GM18870 (cell line): ENCODE measurements at regions not wholly inside any gene's neighbourhood (a gene's known extent, or its start where the extent isn't known, plus 50 kb on each side); places are given as distances from the start of the nearest gene placed in this dataset.

Source experiments
- ATAC-seq: cut with Tn5 transposase; IDR thresholded peaks from one replicate; pipeline ENCODE4 v1.9.1; 2021; ENCODE audit warnings: moderate library complexity; ENCODE audit not compliant: unreplicated experiment

DNA sequence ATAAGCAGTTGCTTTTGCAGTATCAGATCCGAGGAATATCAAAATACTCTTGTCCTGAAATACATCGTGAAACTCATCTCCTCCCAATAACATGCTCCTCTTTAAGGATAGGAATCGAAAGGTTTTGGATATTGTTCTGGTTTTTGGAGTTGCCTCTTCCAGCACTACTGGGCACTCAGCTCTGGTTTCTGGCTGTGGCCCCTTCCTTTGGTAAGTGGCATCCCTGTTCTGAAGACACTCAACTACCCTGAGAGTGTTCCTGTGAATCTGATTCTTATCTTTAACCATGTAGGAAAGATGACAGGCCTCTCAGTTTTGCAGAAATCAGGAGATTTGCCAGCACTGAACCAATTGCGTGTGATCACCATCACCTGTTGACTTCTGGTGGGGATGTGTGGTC lies 327.5 kb upstream of the TBL1XR1 start:
- no peak for ATAC-seq

- no peak for ATAC-seq
Measured at GRCh38 chr3:177525414-177525813, 328.1 kb upstream of the TBL1XR1 start.

DNA sequence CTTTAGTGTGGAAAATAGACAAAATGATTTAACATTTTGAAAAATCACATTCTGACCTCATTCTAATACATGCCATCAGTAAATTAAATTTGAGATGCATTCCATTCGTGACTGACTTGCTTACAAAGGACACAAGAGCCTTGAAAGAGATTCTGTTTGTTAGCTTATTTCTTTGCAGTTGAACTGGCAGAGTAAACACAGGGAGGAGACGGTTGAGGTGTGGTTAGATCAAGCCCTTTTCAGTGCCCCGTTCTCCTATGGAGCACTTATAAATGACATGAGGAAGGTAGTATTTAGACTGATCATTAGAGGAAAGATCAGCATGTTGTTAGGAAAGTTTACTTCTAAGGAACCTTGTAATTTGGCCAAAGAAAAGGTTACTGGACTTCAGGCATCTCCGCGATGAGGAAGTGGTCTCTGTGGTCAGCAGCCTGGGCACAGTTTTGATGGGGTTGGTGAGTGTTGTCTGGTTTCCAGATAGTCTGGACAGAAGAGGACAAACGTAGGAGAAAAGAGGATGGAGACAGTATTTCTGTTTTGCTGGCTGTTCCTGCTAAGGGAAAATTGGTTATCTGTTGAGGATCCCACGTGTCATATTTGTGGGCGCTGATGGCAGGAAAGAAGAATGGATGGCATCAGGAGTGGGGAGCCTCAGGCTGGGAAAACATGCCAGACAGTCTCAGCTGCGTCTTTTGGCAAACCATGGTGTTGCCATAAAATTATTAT lies 328.9 kb upstream of the TBL1XR1 start:
- ATAC-seq: no peak

GRCh38 chr3:177527182-177527581 lies 329.9 kb upstream of the TBL1XR1 start:
- no peak for ATAC-seq

DNA sequence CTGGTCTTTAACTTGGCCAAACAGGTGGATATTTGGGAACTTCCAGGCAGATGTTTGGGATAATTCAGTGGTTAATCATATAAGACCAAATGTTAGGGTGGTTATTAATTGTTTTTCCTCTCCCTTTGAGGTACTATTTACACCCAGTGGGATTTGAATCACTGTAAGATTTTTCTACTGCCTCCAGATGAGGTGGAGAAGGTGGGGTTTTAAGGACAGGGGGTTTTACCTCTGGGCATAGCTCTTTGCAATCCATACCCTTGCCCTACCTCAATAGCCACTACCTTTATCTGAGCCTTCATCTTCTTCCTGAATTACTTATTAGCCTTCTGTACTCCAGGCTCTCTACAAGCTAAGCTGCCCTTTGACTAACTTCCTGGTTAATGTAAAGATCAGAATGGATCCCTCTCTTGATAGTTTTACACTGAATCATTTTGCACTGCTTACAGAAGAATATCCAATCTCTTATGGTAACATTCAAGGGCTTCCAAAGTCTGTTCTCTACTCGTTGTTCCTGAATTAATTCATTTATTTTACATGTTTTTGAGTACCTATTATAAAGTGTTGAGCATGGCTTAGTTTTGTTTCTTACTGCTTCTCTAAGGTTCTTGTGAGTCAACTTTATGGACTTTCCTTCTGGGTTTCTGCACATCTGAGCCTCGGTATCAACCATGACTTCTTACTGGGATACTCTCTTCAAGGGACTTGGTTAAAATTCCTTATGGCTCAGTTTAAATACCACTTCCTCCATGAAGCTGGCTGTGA lies 331.2 kb upstream of the TBL1XR1 start:
- no peak for ATAC-seq

- no peak for ATAC-seq
Measured at GRCh38 chr3:177529071-177529550, 331.8 kb upstream of the TBL1XR1 start.

DNA sequence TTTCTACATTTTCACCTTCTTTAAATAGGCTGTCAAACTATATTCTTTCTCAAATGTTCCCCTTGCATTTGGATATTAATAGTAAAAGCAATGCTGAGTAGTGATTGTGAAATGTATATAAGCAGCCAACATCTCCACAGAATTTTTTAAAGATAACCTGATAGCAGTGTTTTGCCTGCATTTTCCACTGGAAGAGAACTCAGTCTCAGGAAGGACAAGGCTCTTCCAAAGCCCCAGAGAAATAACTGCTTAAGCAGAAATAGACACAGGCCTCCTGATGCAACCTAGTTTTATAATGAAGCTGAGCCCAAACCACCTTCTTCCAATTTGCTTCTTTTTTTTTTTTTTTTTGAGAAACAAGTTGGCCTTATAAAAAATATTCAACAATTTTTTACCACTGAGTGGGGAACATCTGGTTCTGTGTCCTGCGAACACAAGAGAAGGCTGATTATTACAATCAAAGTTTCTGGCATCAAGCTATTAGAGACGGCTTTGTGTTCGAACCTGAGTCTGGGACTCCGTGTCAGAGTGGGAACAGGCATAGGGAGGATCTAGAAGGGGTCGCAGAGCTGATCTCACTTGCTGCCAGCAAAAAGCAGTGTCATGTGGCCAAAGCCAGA lies 332.5 kb upstream of the TBL1XR1 start:
- ATAC-seq: no peak

DNA sequence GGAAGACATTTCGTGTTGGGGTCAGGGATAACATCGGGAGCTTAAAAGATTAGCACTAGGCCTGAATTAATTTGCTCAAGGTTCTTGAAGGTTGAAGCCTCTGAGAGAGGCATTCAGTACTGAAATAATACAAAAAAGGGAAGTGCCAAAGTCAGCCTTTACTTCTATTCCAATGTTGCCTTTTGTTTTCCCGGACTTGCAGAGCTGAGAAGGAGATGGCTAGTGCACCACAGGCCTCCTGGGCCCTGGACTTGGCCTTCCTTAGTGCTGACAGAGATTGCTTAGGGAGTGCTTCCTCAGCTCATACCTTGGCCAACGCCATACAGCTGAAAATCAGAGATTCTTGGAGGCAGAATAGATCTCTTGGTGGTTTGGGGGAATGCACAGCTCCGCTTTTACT lies 333.6 kb upstream of the TBL1XR1 start:
- ATAC-seq: no peak

DNA sequence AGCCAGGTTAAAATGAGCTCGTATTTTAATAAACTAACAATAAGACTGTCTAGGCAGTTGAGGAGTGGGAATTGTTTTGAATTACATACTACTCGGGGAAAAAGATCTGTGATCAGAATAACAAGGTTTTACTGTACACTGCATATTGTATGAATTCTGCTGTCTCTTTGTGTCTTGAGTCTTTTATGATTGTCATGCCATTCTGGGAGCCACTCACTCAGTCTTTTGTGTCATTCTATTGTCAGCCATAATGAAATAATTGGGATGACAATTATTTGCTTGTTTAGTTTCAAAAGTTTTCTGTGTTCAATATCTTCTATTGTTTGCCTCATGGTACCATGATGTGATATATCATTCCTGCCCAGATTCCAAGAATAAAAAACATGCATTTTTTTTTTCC lies 339.6 kb upstream of the TBL1XR1 start:
- no peak for ATAC-seq

DNA sequence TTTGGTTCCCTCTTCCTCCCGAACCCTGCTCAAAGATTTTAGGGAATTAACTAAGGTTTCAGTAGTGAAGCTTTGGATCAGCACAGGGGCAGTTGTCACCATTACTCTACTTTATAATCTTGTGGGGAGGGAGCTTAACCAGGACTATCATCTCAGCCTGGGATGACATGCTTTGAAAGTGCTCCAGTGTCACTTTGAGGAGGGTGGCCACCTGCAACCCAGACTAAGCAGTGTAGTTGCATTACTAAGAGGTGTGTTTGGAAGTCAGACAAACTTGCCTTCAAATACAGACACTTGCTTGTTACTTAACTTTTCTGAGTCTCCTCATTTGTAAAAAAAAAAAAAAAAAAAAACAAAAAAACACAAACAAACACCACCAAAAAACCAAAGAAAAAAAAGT lies 340.3 kb upstream of the TBL1XR1 start:
- no peak for ATAC-seq

- no peak for ATAC-seq
Measured at GRCh38 chr3:177538048-177538749, 340.9 kb upstream of the TBL1XR1 start.

GRCh38 chr3:177538750-177539730 lies 341.8 kb upstream of the TBL1XR1 start:
- peak; percentile 96 for ATAC-seq

- no peak for ATAC-seq
Measured at GRCh38 chr3:177541541-177541940, 344.3 kb upstream of the TBL1XR1 start.

DNA sequence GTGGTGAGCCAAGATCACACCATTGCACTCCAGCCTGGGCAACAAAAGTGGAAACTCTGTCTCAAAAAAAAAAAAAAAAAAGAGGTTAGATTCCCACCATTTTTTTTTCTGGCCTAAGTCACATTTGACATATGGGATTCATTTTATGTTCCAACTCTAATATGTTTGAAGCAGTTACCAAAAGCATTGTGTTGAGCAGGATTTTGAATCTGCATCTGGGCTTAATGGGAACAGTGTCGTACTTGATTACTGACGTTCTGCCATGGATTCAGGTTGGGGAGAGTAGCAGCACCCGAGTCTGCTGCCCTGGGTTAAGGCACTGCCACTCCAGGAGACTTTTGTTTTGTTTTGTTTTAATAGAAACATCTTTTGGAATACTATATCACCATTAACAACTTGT lies 348.7 kb upstream of the TBL1XR1 start:
- no peak for ATAC-seq

- ATAC-seq: no peak
Measured at GRCh38 chr3:177547711-177548350, 350.5 kb upstream of the TBL1XR1 start.

- no peak for ATAC-seq
Measured at GRCh38 chr3:177550667-177551066, 353.4 kb upstream of the TBL1XR1 start.

- no peak for ATAC-seq
Measured at GRCh38 chr3:177551431-177551836, 354.2 kb upstream of the TBL1XR1 start.

DNA sequence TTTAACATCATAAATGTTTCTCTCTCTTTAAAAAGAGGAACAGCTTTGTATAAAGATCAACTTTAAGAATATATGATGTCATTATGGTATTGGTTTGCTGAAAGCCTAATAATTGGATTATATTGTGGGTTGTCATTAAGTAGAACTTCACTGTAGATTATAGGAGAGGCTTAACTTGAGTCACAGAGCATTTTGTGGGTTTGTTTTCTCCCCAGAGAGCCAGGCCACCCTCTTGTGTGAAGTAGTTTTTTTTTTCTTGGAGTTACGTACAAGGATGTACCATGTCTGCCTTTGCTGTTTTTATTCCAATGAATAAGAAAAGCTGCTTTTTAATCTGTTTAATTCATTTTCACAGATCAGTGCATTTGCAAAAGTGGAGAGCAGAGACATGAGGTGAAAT lies 354.8 kb upstream of the TBL1XR1 start:
- no peak for ATAC-seq

DNA sequence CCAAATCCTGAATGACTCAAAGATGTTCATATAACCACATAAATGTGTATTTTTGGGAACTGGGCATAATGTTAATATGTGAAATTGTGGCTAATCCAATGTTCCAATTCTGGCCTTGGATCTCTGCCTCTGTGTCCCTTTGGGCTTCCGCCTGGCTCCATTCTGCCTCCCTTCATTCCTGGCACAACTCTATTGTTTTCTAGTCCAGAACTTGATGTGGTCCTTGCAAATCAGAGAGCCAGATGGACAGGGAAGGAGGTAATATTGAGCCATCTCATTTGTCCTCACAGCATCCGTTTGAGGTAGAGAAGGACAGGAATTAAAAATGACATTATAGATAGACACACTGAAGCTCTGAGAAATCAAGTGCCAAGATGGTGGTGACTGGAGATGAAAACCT lies 355.7 kb upstream of the TBL1XR1 start:
- no peak for ATAC-seq

DNA sequence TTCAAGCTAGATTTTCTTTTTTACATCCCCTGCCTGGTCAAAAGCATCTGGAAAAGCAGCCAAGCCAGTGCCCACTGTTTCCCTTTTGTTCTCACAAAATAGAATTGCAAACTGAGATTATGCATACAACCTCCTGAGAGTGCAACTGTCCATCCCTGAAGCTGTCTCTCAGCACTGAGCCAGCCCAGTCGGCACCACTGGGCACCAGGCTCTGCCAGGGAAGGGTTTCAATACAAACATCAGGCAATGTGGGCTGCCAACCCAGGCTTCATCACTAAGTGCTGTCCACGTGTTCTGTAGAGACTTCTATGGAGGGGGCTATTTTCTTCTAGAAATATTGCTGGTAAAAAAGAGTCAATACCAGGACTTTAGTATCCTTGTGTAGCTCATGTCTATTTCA lies 356.3 kb upstream of the TBL1XR1 start:
- no peak for ATAC-seq
